ENCODE measurements at regions not wholly inside any gene's neighbourhood (a gene's known extent, or its start where the extent isn't known, plus 50 kb on each side); places are given as distances from the start of the nearest gene placed in this dataset.

DNA sequence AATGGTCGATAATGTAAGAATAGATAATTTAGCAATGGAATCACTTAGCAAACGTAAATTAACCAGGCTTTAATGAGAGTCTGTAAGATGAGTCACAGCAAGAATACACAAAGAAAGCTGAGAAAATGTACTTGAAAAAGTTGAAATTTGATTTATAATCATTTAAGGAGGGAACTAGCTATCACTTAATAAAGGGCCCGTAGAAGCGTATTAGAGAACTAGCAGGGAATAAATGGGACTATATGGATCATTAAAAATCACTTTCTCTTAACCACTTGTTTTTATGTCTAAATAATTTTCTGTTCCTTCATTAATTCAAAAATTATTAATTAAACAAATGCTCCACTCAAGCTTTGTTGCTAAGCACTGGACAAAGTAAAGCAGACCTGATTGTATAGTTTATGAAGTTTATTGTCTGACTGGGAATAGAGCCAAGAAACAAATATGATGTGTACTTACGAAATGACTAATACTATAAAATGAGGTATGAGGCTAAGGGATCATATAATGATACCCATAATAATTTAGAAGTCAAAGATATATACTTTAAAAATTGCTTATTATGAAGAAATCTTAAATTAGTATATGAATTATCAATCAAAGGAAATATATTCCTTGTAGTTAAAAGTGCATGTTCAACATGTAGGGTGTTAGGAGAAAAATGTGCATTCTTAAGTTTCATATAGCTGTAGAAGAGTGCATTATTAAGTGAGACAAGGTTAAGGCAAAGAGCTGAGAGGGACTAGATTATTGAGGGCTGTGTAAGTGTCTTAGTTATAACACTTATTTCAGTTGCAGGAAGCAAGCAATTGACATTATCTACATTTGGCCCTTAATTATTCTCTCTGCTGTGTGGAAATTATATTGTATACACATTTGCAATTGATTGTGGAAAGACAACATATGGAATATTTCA lies 196.8 kb downstream of the PRDM9 start:
- TF ChIP-seq POLR2A (IDR thresholded peaks at IDR 0.05): no peak
- TF ChIP-seq, protein P1, sequence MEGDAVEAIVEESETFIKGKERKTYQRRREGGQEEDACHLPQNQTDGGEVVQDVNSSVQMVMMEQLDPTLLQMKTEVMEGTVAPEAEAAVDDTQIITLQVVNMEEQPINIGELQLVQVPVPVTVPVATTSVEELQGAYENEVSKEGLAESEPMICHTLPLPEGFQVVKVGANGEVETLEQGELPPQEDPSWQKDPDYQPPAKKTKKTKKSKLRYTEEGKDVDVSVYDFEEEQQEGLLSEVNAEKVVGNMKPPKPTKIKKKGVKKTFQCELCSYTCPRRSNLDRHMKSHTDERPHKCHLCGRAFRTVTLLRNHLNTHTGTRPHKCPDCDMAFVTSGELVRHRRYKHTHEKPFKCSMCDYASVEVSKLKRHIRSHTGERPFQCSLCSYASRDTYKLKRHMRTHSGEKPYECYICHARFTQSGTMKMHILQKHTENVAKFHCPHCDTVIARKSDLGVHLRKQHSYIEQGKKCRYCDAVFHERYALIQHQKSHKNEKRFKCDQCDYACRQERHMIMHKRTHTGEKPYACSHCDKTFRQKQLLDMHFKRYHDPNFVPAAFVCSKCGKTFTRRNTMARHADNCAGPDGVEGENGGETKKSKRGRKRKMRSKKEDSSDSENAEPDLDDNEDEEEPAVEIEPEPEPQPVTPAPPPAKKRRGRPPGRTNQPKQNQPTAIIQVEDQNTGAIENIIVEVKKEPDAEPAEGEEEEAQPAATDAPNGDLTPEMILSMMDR (IDR thresholded peaks at IDR 0.05): no peak
- H3K27me3 ChIP-seq: no peaks in the 10 kb centered on the region
- intact Hi-C loops (cut with DNase I): no loop called here
- H3K36me3 ChIP-seq: no peaks in the 10 kb centered on the region
- H3K4me1 ChIP-seq: no peaks in the 10 kb centered on the region
- no peak overlapping the region for H3K4me3 ChIP-seq (replicated peaks in 1 of 3)
- H3K9me3 ChIP-seq: no peaks in the 10 kb centered on the region
- DNase-seq: no peak
- H3K27ac ChIP-seq: no peak overlapping the region
- 64 to 82% methylated on average over 5 of the region's 5 CpGs for WGBS, 2 donors

DNA sequence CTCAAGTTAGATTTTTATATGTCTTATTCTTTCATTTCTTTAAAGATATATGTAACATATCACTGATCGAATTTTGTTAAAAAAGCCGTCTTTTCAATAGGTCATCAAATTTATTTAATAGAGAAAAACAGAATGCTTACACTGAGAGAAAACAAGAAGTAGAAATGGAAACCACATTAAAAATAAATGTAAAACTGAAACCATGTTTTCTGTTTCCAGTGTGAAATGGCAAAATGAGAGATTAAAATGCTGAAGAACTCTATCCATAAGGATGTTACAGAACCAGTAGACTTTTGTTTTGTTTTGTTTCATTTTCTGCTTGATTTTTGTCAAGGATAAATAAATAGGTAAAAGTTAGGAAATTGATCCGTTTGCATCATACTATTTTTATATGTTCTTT lies 210.1 kb downstream of the PRDM9 start:
- Histone ChIP-seq H3K4me3 (replicated peaks in 1 of 3) (no peak overlapping the region), H3K36me3 (no peaks in the 10 kb centered on the region), H3K27me3 (no peaks in the 10 kb centered on the region), H3K4me1 (no peaks in the 10 kb centered on the region), H3K27ac (no peak overlapping the region), H3K9me3 (no peaks in the 10 kb centered on the region)
- no peak for DNase-seq
- TF ChIP-seq POLR2A (IDR thresholded peaks at IDR 0.05): no peak
- TF ChIP-seq, protein P1 (IDR thresholded peaks at IDR 0.05): no peak
- intact Hi-C loops (cut with DNase I): no loop called here
- 83% methylated on average over 3 of the region's 3 CpGs for WGBS, 2 donors

DNA sequence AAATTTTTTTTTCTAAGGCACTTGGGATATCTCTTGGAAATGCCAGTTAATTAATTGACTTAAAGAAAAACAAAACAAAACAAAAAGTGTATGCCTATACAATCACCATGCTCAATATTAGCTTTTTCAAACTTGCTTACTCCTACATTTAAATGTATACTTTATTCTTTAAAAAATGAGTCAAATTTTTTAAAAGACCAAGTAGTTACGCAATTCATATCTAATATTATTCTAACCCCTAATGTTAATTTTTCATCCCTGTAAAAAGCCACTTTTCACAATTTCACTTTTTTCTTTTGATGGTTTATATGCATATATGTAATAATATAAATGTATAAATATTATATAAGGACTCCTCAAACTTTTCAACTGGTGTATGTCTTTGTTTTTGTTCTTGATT lies 211.2 kb downstream of the PRDM9 start:
- no peak for TF ChIP-seq POLR2A (IDR thresholded peaks at IDR 0.05)
- TF ChIP-seq, protein P1 (IDR thresholded peaks at IDR 0.05): no peak
- intact Hi-C loops (cut with DNase I): no loop called here
- no peak overlapping the region for H3K4me3 ChIP-seq (replicated peaks in 1 of 3)
- H3K27me3 ChIP-seq: no peaks in the 10 kb centered on the region
- no peaks in the 10 kb centered on the region for H3K36me3 ChIP-seq
- WGBS, 2 donors: 96% methylated on average over 1 of the region's 1 CpG
- no peak for DNase-seq
- H3K27ac ChIP-seq: no peak overlapping the region
- no peaks in the 10 kb centered on the region for H3K4me1 ChIP-seq
- H3K9me3 ChIP-seq: no peaks in the 10 kb centered on the region

DNA sequence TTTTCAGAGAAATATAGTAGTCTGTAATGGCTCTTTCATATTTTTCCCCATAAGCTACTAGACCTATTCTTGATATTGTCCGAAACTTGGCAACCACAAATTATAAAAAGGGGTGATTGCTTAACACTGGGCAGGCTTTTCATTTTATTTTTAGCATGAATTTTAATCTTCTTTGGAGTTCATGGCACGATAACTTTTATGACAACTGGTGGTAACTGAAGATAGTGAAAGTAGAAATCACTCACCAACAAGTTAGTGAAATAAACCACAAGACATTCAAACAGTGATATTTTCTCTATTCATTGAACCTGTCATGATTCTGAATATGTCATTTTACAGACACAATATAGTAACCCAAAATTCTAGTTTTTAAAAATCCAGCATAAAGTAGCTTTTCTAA lies 213.9 kb downstream of the PRDM9 start:
- no peaks in the 10 kb centered on the region for H3K4me1 ChIP-seq
- intact Hi-C loops (cut with DNase I): no loop called here
- H3K4me3 ChIP-seq (replicated peaks in 1 of 3): no peak overlapping the region
- 43 to 68% methylated on average over 2 of the region's 2 CpGs for WGBS, 2 donors
- H3K36me3 ChIP-seq: no peaks in the 10 kb centered on the region
- no peak overlapping the region for H3K27ac ChIP-seq
- no peak for DNase-seq
- TF ChIP-seq POLR2A (IDR thresholded peaks at IDR 0.05): no peak
- TF ChIP-seq, protein P1 (IDR thresholded peaks at IDR 0.05): no peak
- H3K9me3 ChIP-seq: no peaks in the 10 kb centered on the region
- H3K27me3 ChIP-seq: no peaks in the 10 kb centered on the region

DNA sequence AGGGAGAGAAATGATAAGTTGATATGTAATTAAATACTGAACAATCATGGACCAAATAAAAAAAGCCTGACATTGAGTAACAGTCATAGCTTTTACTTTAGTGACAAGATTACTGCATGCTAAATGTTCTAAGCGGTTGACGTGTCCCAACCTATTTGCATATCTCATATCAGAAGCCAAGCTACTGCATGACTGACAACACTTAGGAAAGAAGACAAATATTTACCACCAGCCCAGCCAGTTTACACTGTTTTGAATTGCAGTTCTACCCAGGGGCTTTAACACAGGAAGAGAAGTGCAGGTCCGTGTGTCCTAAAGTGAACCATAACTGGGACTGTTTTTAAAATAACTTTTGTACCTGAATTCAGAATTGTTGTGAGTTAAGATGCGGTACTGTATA lies 219.9 kb downstream of the PRDM9 start:
- H3K27me3 ChIP-seq: no peaks in the 10 kb centered on the region
- no peaks in the 10 kb centered on the region for H3K36me3 ChIP-seq
- 61 to 76% methylated on average over 4 of the region's 4 CpGs for WGBS, 2 donors
- TF ChIP-seq, protein P1 (IDR thresholded peaks at IDR 0.05): no peak
- TF ChIP-seq POLR2A (IDR thresholded peaks at IDR 0.05): no peak
- intact Hi-C loops (cut with DNase I): no loop called here
- no peak for DNase-seq
- H3K4me1 ChIP-seq: no peaks in the 10 kb centered on the region
- H3K27ac ChIP-seq: no peak overlapping the region
- no peak overlapping the region for H3K4me3 ChIP-seq (replicated peaks in 1 of 3)
- no peaks in the 10 kb centered on the region for H3K9me3 ChIP-seq
